SKM-1 (cell line): ENCODE measurements at regions not wholly inside any gene's neighbourhood (a gene's known extent, or its start where the extent isn't known, plus 50 kb on each side); places are given as distances from the start of the nearest gene placed in this dataset.
"Not testable (repeated sequence)": the region's sequence is repeated elsewhere in the genome, so short reads cannot be mapped to it uniquely, and the experiment has no call there.

Experiments
- DNase-seq: peaks from one replicate; lab custom pipeline; 2025; ENCODE audit not compliant: unreplicated experiment; lab: John Stamatoyannopoulos, UW

GRCh38 chr19:29873801-29874575 is 62.2 kb downstream of the CCNE1 start:
- no peak for DNase-seq

DNA sequence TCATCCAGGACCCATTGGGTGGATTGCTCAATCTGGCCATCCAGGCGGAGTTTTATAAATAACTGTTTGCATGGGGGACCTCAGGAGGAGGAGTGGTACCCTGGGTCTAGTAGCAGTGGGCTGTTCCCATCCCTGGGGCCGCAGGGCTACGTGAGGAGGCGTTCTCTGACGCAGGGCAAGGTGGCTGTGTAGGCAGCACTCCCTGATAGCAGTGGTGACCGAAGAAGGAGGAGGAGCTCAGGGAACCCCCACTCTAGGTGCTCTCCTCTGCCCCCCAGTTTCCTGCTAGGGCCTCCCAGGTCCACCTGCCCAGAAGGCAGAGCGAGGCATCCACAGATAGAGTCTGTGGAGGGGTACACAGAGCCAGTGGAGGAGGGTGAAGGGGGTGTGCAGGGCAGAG is 64.1 kb downstream of the CCNE1 start:
- no peak for DNase-seq

- no peak for DNase-seq
These were observed 64.6 kb downstream of the CCNE1 start for GRCh38 chr19:29876414-29876813.

DNA sequence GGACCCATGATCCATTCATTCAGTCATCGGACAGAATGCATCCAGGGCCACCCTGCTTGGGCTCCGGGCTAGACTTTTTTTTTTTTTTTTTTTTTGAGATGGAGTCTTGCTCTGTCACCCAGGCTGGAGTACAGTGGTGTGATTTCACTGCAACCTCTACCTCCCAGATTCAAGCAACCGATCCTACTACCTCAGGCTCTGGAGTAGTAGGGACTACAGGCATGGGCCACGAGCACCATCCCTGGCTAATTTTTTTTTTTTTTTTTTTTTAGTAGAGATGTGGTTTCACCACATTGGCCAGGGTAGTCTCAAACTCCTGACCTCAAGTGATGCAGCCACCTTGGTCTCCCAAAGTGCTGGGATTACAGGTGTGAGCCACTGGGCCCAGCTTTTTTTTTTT is 65.1 kb downstream of the CCNE1 start:
- DNase-seq: not testable (repeated sequence)

DNA sequence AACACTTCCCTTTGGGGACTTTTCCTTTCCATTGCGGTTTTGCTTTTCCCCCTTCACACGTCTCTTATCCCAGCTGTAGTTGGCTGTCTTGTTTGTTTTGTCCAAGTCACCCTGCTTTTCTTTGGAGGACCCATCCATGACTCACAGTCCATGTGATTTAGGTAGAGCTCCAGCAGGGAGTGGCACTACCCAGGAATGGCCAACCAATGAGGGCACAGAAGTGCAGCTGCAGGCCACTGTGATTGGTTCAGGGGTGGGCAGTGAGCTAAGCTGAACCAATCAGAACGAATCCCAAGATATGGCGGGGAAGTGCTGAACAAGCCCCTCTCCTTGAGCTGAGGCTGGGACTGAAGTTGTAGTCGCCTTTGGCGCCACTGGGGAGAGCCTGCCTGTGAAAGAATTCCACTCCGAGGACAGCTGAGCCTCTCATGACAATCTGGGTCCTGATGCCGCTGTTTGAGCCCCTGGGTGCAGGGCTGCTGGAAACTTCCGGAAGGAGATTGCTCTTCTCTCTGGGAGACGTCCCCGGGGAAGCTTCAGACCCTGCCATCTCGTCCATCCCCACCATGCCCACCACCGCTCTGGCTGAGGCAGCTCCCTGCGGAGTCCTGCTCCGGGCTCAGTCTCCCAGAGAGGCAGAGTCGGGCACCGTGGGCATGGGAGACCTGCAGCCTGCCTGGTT is 62.9 kb upstream of the URI1 start:
- DNase-seq: no peak

GRCh38 chr19:29879655-29879974 is 62.4 kb upstream of the URI1 start:
- no peak for DNase-seq

- DNase-seq: no peak
These were observed 61.4 kb upstream of the URI1 start for GRCh38 chr19:29880498-29881081.

DNA sequence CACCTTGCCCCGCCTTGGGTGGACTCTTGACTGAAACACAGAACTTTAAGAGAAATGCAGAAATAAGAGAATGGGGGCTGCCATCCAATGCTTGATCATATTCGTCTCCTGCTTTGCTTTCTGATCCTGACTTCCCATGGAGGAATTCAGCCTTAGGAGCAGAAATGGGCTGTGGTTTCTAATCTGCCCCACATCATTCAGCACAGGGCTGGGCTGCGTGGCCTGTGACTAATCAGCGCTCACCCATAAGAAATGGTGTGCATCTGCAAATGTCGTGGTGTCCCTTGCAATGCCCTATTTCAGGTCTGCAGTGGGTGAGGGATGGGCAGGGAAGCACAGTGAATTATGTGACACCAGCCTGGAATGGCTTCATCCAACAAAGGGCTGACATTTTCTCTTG is 60.7 kb upstream of the URI1 start:
- no peak for DNase-seq

- DNase-seq: no peak
These were observed 59.3 kb upstream of the URI1 start for GRCh38 chr19:29882719-29883105.

- DNase-seq: no peak
These were observed 58.0 kb upstream of the URI1 start for GRCh38 chr19:29884044-29884443.

DNA sequence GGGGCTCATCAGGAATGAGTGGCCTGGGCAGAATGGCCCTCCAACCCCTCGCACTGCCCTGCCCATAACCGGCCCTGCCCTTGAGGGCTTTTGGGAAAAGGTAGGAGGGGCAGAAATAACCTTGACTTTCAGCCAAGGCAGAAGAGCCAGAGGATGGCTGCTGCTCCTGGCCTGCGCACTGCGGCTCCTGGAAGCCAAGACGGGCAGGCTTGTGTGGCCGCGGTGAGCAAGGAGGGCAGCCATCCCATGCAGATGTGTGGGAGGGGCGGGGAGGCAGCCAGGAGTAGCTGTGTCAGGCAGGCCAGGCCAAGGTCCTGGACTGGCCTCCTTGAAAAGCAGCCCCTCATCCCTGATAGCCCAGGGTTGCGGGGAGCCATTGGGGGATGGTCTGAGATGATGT is 57.6 kb upstream of the URI1 start:
- no peak for DNase-seq

- DNase-seq: not testable (repeated sequence)
These were observed 55.9 kb upstream of the URI1 start for GRCh38 chr19:29886106-29886505.

DNA sequence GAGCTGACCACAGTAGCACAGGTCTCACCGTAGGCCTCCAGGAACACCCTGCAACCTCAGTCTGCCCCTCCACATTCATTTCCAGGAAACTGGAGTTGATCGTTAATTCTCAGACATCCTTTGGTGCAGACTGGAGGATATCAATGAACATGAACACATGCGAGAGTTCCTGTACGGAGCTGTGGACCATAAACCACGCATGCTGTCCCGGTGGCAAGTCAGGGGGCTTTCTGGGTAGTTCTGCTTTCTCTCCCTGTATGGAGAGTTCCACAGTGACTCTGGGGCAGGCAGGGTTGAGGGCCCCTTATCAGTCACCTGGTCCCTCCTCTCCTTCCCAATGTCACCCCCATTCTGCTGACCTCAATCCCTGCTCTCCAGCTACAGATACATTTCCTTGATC is 55.5 kb upstream of the URI1 start:
- no peak for DNase-seq

DNA sequence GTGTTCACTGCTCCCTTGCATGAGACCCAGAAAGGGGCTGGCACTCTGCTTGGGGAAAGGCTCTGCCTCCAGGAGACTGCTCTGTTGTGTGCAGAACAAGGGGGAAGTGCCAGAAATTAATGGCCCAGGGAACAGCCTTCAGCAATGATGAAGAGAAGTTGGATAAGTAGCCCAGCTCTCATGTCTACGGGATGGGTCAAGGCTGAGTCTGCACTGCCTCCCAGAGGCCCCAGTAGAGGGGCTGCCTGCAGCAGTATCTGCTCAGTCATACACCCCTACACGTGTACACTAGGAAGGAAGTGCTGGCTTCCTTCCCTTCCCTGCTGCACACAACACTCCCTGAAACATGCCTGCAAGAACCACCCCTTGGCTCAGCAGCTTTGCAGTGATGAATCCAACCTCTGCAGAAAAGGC is 54.6 kb upstream of the URI1 start:
- DNase-seq: peak; percentile 46

DNA sequence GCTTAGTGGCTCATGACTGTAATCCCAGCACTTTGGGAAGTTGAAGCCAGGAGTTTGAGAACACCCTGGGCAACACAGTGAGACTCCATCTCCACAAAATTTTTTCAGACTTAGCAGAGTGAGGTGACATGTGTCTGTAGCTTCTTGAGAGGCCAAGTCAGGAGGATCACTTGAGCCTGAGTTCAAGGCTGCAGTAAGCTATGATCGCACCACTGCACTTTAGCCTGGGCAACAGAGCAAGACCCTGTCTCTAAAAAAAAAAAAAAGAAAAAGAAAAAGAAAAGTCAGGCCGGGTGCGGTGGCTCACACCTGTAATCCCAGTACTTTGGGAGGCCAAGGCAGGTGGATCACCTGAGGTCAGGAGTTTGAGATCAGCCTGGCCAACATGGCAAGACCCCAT is 54.0 kb upstream of the URI1 start:
- DNase-seq: not testable (repeated sequence)

DNA sequence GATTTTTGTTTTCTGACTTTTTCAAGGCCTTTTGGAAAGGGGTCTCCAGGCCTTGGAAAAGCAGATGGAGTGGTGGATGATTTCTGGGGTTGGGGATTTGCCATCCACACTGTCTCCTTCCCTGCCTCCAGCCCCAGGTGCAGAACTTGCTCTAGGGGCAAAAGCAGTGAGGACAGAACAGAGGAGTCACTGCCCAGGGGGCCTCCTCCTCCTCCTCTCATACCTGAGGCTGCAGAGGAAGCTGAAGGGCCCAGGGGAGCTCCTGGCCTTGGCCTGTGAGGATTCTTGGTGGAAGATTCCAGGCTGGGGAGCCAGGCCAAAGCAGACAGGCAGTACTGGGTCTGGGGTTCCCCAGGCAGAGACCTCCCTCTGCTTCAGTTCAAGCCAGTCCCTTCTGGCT is 52.3 kb upstream of the URI1 start:
- no peak for DNase-seq

DNA sequence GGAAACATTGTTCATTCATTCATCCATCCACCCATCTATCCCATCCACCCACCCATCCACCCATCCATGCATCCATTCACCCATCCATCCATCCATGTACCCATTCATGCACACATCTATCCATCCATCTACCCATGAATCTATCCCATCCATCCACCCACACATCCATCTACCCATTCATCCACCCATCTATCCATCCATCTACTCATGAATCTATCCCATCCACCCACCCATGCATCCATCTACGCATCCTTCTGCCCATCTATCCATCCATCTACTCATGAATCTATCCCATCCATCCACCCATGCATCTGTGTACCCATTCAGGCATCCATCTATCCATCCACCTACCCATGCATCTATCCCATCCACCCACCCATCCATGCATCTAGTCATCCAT is 51.6 kb upstream of the URI1 start:
- no peak for DNase-seq
